ENCODE measurements at regions not wholly inside any gene's neighbourhood (a gene's known extent, or its start where the extent isn't known, plus 50 kb on each side); places are given as distances from the start of the nearest gene placed in this dataset.

- TF ChIP-seq ZNF687 (CRISPR knock-in tag; IDR thresholded peaks at IDR 0.05) (peak; percentile 81), HNF4G (IDR thresholded peaks at IDR 0.05; ENCODE audit: borderline replicate concordance, low read depth, low read length) (peak; percentile 21; the same call in 1 of the 2 replicates), HNF4G (CRISPR knock-in tag; IDR thresholded peaks at IDR 0.05; ENCODE audit: borderline replicate concordance, low read depth) (no peak), ZNF414 (CRISPR knock-in tag; IDR thresholded peaks at IDR 0.05) (no peak), MYPOP (CRISPR knock-in tag; IDR thresholded peaks at IDR 0.05) (0 out of 2 replicates have a peak, but pooled peaks have one; percentile 61), ZNF232 (CRISPR knock-in tag; IDR thresholded peaks at IDR 0.05; ENCODE audit: borderline replicate concordance) (no peak), SP140L (CRISPR knock-in tag; IDR thresholded peaks at IDR 0.05; ENCODE audit: borderline replicate concordance) (no peak), ZNF292 (CRISPR knock-in tag; IDR thresholded peaks at IDR 0.05; ENCODE audit: borderline replicate concordance, low read depth) (peak; percentile 54; the same call in 1 of the 2 replicates), ZNF263 (CRISPR knock-in tag; IDR thresholded peaks at IDR 0.05) (peak; percentile 27; the same call in 1 of the 2 replicates), ATF3 (CRISPR knock-in tag; IDR thresholded peaks at IDR 0.05) (peak; percentile 67), ZMYM3 (CRISPR knock-in tag; IDR thresholded peaks at IDR 0.05) (0 out of 2 replicates have a peak, but pooled peaks have one; percentile 10), MEF2D (CRISPR knock-in tag; IDR thresholded peaks at IDR 0.05) (peak; percentile 38; the same call in 1 of the 2 replicates), ETV5 (CRISPR knock-in tag; IDR thresholded peaks at IDR 0.05; ENCODE audit: borderline replicate concordance) (peak; percentile 27; the same call in 1 of the 2 replicates), GATAD2A (CRISPR knock-in tag; IDR thresholded peaks at IDR 0.05) (peak; percentile 65; the same call in 1 of the 2 replicates), ZKSCAN5 (CRISPR knock-in tag; IDR thresholded peaks at IDR 0.05) (peak; percentile 97), SOX6 (IDR thresholded peaks at IDR 0.05) (no peak), SOX6 (CRISPR knock-in tag; IDR thresholded peaks at IDR 0.05) (peak; percentile 31), ZNF839 (CRISPR knock-in tag; IDR thresholded peaks at IDR 0.05; ENCODE audit: borderline replicate concordance) (0 out of 2 replicates have a peak, but pooled peaks have one; percentile 33), BHLHE40 (IDR thresholded peaks at IDR 0.05; ENCODE audit: low read length) (peak; percentile 35; the same call in 1 of the 2 replicates), PRDM4 (CRISPR knock-in tag; IDR thresholded peaks at IDR 0.05; ENCODE audit: borderline replicate concordance) (no peak), EP300 (IDR thresholded peaks at IDR 0.05; ENCODE audit: low read depth in 2 of 2, low read length in 2 of 2) (peak in 1 of 2 experiments; percentile 76; a peak in 2 of 4 replicates), EP300 (CRISPR knock-in tag; IDR thresholded peaks at IDR 0.05; ENCODE audit: borderline replicate concordance) (no peak)
Observed at GRCh38 chr20:47970282-47970903, 185.1 kb upstream of the SULF2 start (continued).
